Fibroblast of the aortic adventitia (primary cell): ENCODE measurements at regions not wholly inside any gene's neighbourhood (a gene's known extent, or its start where the extent isn't known, plus 50 kb on each side); places are given as distances from the start of the nearest gene placed in this dataset.

ENCODE experiments used
- DNase-seq: peaks from one replicate; pipeline ENCODE4 v3.0.0-alpha.2; 2010; ENCODE audit warnings: low read depth
- H3K4me3 ChIP-seq: 2 replicates; pipeline ENCODE4 v1.5.1; 2011; ENCODE audit warnings: low read depth, mild to moderate bottlenecking, control low read depth, low read length, moderate library complexity
- CTCF ChIP-seq: IDR thresholded peaks from 2 replicates; pipeline ENCODE4 v1.5.1; 2011; ENCODE audit warnings: mild to moderate bottlenecking, low read length, control low read depth, inconsistent platforms; ENCODE audit not compliant: insufficient read depth

- no peak for DNase-seq
- no peak overlapping the region for H3K4me3 ChIP-seq
- TF ChIP-seq CTCF: no peak
Measured at GRCh38 chr6:105986998-105987397, 99.1 kb upstream of the PRDM1 start.

GRCh38 chr6:105985816-105986632 is 100.1 kb upstream of the PRDM1 start:
- TF ChIP-seq CTCF: no peak
- no peak for DNase-seq
- no peak overlapping the region for H3K4me3 ChIP-seq

- no peak for DNase-seq
- no peak overlapping the region for H3K4me3 ChIP-seq
- TF ChIP-seq CTCF: no peak
Measured at GRCh38 chr6:105985098-105985815, 100.9 kb upstream of the PRDM1 start.

- no peak overlapping the region for H3K4me3 ChIP-seq
- no peak for DNase-seq
- no peak for TF ChIP-seq CTCF
Measured at GRCh38 chr6:105983763-105984162, 102.4 kb upstream of the PRDM1 start.

- H3K4me3 ChIP-seq: no peak overlapping the region
- no peak for TF ChIP-seq CTCF
- DNase-seq: no peak
Measured at GRCh38 chr6:105982761-105983540, 103.2 kb upstream of the PRDM1 start.

- no peak overlapping the region for H3K4me3 ChIP-seq
- no peak for TF ChIP-seq CTCF
- no peak for DNase-seq
Measured at GRCh38 chr6:105981888-105982358, 104.2 kb upstream of the PRDM1 start.
